Testis (tissue), 2 donors: ENCODE measurements at regions not wholly inside any gene's neighbourhood (a gene's known extent, or its start where the extent isn't known, plus 50 kb on each side); places are given as distances from the start of the nearest gene placed in this dataset.

Source experiments
- CTCF ChIP-seq, 3 experiments: fragments of 450-650 bp in 2 of 3; fragments of 200-600 bp in 1 of 3; sonication (generic) in 1 of 3; IDR thresholded peaks; one replicate each; pipeline ENCODE4 v1.5.1; 2016 to 2019; ENCODE audit warnings: antibody characterized with exemption in 3 of 3, mild to moderate bottlenecking in 2 of 3, moderate library complexity in 1 of 3
- POLR2A ChIP-seq: fragments of 450-650 bp; IDR thresholded peaks from one replicate; pipeline ENCODE4 v1.6.1; 2017; ENCODE audit warnings: antibody characterized with exemption, mild to moderate bottlenecking, moderate library complexity

- TF ChIP-seq CTCF (IDR thresholded peaks at IDR 0.05) (no peak), POLR2A (no peak)
These were observed 248.3 kb downstream of the DHX35 start for GRCh38 chr20:39210341-39211036.
